HepG2 (cell line): ENCODE measurements at regions not wholly inside any gene's neighbourhood (a gene's known extent, or its start where the extent isn't known, plus 50 kb on each side); places are given as distances from the start of the nearest gene placed in this dataset.

Source experiments
- TF ChIP-seq, protein P1 (sequence below): sonication (generic); formaldehyde crosslinking; IDR thresholded peaks from 2 replicates; pipeline ENCODE4 v1.5.0; 2020; ENCODE audit warnings: mild to moderate bottlenecking, missing genetic modification reagents, moderate library complexity
- TF ChIP-seq, protein P2 (sequence below): sonication (generic); formaldehyde crosslinking; IDR thresholded peaks from 2 replicates; pipeline ENCODE4 v1.4.0; 2020; ENCODE audit warnings: missing genetic modification reagents

DNA sequence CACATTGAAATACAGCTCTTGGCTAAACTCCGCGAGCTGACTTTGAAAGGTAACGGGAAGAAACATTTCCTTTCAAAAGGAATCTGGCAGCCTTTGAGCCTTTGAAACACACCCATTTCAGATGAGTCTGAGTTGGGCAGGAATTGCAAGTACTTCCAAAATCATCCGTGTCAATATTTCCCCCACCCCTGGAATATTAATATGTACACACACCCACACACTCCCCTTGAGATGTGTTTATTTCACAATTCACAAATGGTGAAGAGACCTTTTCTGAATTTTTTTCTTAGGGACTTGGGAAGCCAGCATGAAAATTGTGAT, 438.7 kb upstream of the NRP1 start:
- TF ChIP-seq, protein P1, sequence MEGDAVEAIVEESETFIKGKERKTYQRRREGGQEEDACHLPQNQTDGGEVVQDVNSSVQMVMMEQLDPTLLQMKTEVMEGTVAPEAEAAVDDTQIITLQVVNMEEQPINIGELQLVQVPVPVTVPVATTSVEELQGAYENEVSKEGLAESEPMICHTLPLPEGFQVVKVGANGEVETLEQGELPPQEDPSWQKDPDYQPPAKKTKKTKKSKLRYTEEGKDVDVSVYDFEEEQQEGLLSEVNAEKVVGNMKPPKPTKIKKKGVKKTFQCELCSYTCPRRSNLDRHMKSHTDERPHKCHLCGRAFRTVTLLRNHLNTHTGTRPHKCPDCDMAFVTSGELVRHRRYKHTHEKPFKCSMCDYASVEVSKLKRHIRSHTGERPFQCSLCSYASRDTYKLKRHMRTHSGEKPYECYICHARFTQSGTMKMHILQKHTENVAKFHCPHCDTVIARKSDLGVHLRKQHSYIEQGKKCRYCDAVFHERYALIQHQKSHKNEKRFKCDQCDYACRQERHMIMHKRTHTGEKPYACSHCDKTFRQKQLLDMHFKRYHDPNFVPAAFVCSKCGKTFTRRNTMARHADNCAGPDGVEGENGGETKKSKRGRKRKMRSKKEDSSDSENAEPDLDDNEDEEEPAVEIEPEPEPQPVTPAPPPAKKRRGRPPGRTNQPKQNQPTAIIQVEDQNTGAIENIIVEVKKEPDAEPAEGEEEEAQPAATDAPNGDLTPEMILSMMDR (CRISPR knock-in tag) = no peak
- TF ChIP-seq, protein P2, sequence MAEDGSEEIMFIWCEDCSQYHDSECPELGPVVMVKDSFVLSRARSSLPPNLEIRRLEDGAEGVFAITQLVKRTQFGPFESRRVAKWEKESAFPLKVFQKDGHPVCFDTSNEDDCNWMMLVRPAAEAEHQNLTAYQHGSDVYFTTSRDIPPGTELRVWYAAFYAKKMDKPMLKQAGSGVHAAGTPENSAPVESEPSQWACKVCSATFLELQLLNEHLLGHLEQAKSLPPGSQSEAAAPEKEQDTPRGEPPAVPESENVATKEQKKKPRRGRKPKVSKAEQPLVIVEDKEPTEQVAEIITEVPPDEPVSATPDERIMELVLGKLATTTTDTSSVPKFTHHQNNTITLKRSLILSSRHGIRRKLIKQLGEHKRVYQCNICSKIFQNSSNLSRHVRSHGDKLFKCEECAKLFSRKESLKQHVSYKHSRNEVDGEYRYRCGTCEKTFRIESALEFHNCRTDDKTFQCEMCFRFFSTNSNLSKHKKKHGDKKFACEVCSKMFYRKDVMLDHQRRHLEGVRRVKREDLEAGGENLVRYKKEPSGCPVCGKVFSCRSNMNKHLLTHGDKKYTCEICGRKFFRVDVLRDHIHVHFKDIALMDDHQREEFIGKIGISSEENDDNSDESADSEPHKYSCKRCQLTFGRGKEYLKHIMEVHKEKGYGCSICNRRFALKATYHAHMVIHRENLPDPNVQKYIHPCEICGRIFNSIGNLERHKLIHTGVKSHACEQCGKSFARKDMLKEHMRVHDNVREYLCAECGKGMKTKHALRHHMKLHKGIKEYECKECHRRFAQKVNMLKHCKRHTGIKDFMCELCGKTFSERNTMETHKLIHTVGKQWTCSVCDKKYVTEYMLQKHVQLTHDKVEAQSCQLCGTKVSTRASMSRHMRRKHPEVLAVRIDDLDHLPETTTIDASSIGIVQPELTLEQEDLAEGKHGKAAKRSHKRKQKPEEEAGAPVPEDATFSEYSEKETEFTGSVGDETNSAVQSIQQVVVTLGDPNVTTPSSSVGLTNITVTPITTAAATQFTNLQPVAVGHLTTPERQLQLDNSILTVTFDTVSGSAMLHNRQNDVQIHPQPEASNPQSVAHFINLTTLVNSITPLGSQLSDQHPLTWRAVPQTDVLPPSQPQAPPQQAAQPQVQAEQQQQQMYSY (CRISPR knock-in tag) = no peak
